Neutrophil (primary cell): ENCODE measurements at regions not wholly inside any gene's neighbourhood (a gene's known extent, or its start where the extent isn't known, plus 50 kb on each side); places are given as distances from the start of the nearest gene placed in this dataset.

Experiments used
- H3K27ac ChIP-seq: fragments of 200-600 bp; sonication (generic); 2 replicates; pipeline ENCODE4 v1.5.1; 2016; ENCODE audit warnings: mild to moderate bottlenecking, moderate library complexity
- H3K27me3 ChIP-seq: fragments of 200-600 bp; sonication (generic); 2 replicates; pipeline ENCODE4 v1.6.0; 2016; ENCODE audit warnings: mild to moderate bottlenecking
- H3K36me3 ChIP-seq: fragments of 200-600 bp; sonication (generic); 2 replicates; pipeline ENCODE4 v1.5.1; 2017
- H3K4me1 ChIP-seq, 2 experiments: fragments of 200-600 bp in 1 of 2; sonication (generic) in 1 of 2; 1 replicate in 1 of 2; 2 replicates in 1 of 2; pipeline versions ENCODE4 v1.5.1 to v1.6.1; 2013 to 2016; ENCODE audit warnings: low read depth in 1 of 2, low read length in 1 of 2, mild to moderate bottlenecking in 1 of 2, moderate library complexity in 1 of 2; ENCODE audit not compliant: control insufficient read depth in 1 of 2, insufficient read depth in 1 of 2
- H3K4me3 ChIP-seq, 2 experiments: fragments of 200-600 bp in 1 of 2; sonication (generic) in 1 of 2; 1 replicate in 1 of 2; 2 replicates in 1 of 2; pipeline ENCODE4 v1.5.1; 2013 to 2016; ENCODE audit warnings: low read depth in 1 of 2, low read length in 1 of 2, mild to moderate bottlenecking in 1 of 2, moderate library complexity in 1 of 2
- H3K9me3 ChIP-seq: fragments of 200-600 bp; sonication (generic); 2 replicates; pipeline ENCODE4 v1.5.1; 2016
- TF ChIP-seq, protein P1 (sequence below): fragments of 200-600 bp; sonication (generic); IDR thresholded peaks from 2 replicates; pipeline ENCODE4 v1.5.1; 2016; ENCODE audit warnings: antibody characterized with exemption

DNA sequence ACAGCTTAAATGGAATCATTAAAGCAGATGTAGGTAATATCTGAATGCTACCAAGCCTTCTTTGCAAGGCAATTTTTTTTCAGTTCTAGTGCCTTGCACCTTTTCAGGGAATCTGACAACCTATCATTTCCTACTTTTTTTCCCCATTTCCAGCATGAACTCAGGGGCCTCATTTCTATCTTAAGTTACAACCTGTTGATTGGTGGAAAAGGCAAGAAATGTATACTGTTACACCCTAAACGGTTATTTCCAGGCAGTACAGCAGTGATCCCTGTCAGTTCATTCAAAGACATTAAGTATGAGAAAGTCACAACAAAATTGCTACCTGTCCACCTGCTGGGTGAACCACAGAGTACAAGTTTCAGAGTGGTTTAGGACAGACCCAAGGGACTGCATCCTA, 171.2 kb upstream of the PIK3C3 start:
- H3K9me3 ChIP-seq = no peaks in the 10 kb centered on the region
- no peaks in the 10 kb centered on the region for H3K36me3 ChIP-seq
- no peaks in the 10 kb centered on the region for H3K4me1 ChIP-seq
- no peaks in the 10 kb centered on the region for H3K27me3 ChIP-seq
- TF ChIP-seq, protein P1, sequence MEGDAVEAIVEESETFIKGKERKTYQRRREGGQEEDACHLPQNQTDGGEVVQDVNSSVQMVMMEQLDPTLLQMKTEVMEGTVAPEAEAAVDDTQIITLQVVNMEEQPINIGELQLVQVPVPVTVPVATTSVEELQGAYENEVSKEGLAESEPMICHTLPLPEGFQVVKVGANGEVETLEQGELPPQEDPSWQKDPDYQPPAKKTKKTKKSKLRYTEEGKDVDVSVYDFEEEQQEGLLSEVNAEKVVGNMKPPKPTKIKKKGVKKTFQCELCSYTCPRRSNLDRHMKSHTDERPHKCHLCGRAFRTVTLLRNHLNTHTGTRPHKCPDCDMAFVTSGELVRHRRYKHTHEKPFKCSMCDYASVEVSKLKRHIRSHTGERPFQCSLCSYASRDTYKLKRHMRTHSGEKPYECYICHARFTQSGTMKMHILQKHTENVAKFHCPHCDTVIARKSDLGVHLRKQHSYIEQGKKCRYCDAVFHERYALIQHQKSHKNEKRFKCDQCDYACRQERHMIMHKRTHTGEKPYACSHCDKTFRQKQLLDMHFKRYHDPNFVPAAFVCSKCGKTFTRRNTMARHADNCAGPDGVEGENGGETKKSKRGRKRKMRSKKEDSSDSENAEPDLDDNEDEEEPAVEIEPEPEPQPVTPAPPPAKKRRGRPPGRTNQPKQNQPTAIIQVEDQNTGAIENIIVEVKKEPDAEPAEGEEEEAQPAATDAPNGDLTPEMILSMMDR = no peak
- no peak overlapping the region for H3K27ac ChIP-seq
- no peak overlapping the region for H3K4me3 ChIP-seq

- Histone ChIP-seq H3K4me3 (no peak overlapping the region), H3K27me3 (no peaks in the 10 kb centered on the region), H3K4me1 (no peaks in the 10 kb centered on the region), H3K36me3 (no peaks in the 10 kb centered on the region), H3K27ac (no peak overlapping the region), H3K9me3 (no peaks in the 10 kb centered on the region)
- TF ChIP-seq, protein P1 = no peak
Observed at GRCh38 chr18:41783065-41783818, 171.8 kb upstream of the PIK3C3 start.

DNA sequence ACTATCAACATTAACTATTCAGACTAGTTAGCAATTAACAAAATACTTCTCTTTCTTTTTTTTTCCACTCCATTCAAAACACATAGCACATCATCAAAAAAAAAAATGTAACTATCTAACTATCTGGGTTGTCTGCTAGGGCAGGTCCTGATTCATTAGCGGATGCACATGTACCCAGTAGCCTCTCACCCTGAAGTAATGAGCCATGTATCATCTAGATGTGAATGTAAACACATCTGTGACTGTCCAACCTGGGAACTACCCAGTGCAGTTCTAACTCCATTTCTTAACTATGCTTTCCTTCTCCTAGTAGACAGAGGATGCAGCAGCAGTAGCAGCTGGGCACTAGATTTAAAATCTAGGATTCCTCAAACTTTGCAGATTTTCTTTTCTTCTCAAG, 183.1 kb upstream of the PIK3C3 start:
- TF ChIP-seq, protein P1 = no peak
- no peaks in the 10 kb centered on the region for H3K4me1 ChIP-seq
- no peak overlapping the region for H3K4me3 ChIP-seq
- H3K9me3 ChIP-seq = no peaks in the 10 kb centered on the region
- no peaks in the 10 kb centered on the region for H3K36me3 ChIP-seq
- H3K27me3 ChIP-seq = no peaks in the 10 kb centered on the region
- H3K27ac ChIP-seq = no peak overlapping the region

DNA sequence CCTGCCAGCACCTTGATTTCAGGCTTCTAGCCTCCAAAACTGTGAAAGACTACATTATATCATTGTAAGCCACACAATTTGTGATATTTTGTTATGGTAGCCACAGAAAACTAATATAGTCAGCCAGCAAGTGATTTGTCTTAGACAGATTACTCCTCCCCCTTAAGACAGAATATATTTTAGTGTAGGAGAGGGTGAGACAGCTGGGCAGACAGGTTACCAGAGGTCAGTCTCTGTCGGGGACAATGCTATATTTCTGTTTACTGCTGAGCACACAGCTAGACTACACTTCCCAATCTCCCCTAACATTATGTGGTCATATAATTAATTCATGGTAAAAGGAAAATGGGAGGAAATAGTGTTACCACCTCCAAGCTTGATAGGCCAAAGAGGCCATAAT, 185.8 kb upstream of the PIK3C3 start:
- TF ChIP-seq, protein P1 = no peak
- Histone ChIP-seq H3K27me3 (no peaks in the 10 kb centered on the region), H3K27ac (no peak overlapping the region), H3K4me1 (no peaks in the 10 kb centered on the region), H3K4me3 (no peak overlapping the region), H3K9me3 (no peaks in the 10 kb centered on the region), H3K36me3 (no peaks in the 10 kb centered on the region)

DNA sequence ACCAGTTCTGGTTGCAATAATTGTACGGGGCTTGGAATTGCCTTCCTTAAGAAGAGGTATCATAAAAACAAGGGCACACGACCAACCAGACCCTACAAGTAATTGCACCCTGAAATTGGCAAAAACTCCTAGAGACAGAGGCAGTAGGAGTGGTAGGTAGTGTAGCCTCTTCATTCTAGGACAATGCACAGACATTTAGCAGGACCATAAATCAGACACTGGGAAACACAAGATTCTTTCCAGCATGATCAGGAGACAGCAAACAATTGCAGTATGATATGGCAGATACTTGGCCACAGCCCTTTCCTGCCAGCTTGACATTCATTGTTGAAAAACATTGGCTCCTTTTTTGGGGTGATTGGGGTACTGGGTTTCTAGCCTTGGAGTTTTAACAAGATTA, 186.6 kb upstream of the PIK3C3 start:
- Histone ChIP-seq H3K4me1 (no peaks in the 10 kb centered on the region), H3K4me3 (no peak overlapping the region), H3K27ac (no peak overlapping the region), H3K36me3 (no peaks in the 10 kb centered on the region), H3K9me3 (no peaks in the 10 kb centered on the region), H3K27me3 (no peaks in the 10 kb centered on the region)
- TF ChIP-seq, protein P1 = no peak
